HUDEP-2 (cell line): ENCODE measurements at regions not wholly inside any gene's neighbourhood (a gene's known extent, or its start where the extent isn't known, plus 50 kb on each side); places are given as distances from the start of the nearest gene placed in this dataset.
"Not testable (repeated sequence)": the region's sequence is repeated elsewhere in the genome, so short reads cannot be mapped to it uniquely, and the experiment has no call there.

Source experiments
- DNase-seq, 76 experiments: peaks; one replicate each; lab custom pipeline; 2025; ENCODE audit not compliant: unreplicated experiment in 76 of 76; lab: John Stamatoyannopoulos, UW

GRCh38 chr13:50745542-50746115, 97.9 kb downstream of the DLEU7 start:
- DNase-seq, result no peak

- no peak for DNase-seq
Observed at GRCh38 chr13:50747737-50748350, 95.6 kb downstream of the DLEU7 start.

- DNase-seq, result not testable (repeated sequence)
Observed at GRCh38 chr13:50753221-50753620, 90.3 kb downstream of the DLEU7 start.

GRCh38 chr13:50755862-50756685, 87.4 kb downstream of the DLEU7 start:
- DNase-seq, result not testable (repeated sequence)

GRCh38 chr13:50757008-50757407, 86.5 kb downstream of the DLEU7 start:
- DNase-seq, result no peak

- no peak for DNase-seq
Observed at GRCh38 chr13:50758796-50759195, 84.7 kb downstream of the DLEU7 start.

GRCh38 chr13:50760751-50761150, 82.7 kb downstream of the DLEU7 start:
- DNase-seq, result no peak

GRCh38 chr13:50761406-50761805, 82.1 kb downstream of the DLEU7 start:
- no peak for DNase-seq

GRCh38 chr13:50762969-50763567, 80.4 kb downstream of the DLEU7 start:
- DNase-seq, result no peak

GRCh38 chr13:50766013-50766412, 77.5 kb downstream of the DLEU7 start:
- no peak for DNase-seq

GRCh38 chr13:50766695-50767094, 76.8 kb downstream of the DLEU7 start:
- DNase-seq, result no peak

GRCh38 chr13:50772881-50773280, 70.6 kb downstream of the DLEU7 start:
- not testable (repeated sequence) for DNase-seq
